ENCODE measurements at regions not wholly inside any gene's neighbourhood (a gene's known extent, or its start where the extent isn't known, plus 50 kb on each side); places are given as distances from the start of the nearest gene placed in this dataset.

DNA sequence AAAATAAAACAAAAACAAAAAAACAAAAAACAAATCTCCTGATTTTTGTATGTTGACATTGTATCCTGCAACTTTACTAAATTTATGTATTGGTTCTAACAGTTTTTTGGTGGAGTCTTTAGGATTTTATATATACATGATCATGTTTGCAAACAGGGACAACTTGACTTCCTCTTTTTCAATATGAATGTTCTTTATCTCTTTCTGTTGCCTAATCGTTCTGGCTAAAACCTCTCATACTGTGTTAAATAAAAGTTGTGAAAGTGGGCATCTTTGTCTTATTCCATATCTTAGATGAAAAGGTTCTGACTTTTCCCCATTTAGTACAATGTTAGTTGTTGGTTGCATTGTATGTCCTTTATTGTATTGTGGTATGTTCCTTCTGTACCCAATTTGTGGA lies 261.7 kb upstream of the NOX3 start:
- TF ChIP-seq, protein P1, sequence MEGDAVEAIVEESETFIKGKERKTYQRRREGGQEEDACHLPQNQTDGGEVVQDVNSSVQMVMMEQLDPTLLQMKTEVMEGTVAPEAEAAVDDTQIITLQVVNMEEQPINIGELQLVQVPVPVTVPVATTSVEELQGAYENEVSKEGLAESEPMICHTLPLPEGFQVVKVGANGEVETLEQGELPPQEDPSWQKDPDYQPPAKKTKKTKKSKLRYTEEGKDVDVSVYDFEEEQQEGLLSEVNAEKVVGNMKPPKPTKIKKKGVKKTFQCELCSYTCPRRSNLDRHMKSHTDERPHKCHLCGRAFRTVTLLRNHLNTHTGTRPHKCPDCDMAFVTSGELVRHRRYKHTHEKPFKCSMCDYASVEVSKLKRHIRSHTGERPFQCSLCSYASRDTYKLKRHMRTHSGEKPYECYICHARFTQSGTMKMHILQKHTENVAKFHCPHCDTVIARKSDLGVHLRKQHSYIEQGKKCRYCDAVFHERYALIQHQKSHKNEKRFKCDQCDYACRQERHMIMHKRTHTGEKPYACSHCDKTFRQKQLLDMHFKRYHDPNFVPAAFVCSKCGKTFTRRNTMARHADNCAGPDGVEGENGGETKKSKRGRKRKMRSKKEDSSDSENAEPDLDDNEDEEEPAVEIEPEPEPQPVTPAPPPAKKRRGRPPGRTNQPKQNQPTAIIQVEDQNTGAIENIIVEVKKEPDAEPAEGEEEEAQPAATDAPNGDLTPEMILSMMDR (IDR thresholded peaks at IDR 0.05; ENCODE audit: insufficient read depth, low read length) = no peak
- no peak for TF ChIP-seq POLR2AphosphoS5 (IDR thresholded peaks at IDR 0.05; ENCODE audit: low read depth)
